Activated CD8-positive, alpha-beta T cell treated with anti-CD3 and anti-CD28 coated beads for 36 hours (primary cell): ENCODE measurements at regions not wholly inside any gene's neighbourhood (a gene's known extent, or its start where the extent isn't known, plus 50 kb on each side); places are given as distances from the start of the nearest gene placed in this dataset.

ENCODE experiments used
- ATAC-seq: fragments of 200-7000 bp; cut with Tn5 transposase; one replicate; pipeline ENCODE4 v1.10.0; 2021; ENCODE audit warnings: mild to moderate bottlenecking, moderate library complexity
- CTCF ChIA-PET: fragments of 350-600 bp; sonication (Branson Sonifier 250); formaldehyde crosslinking; loops from one replicate; lab custom pipeline; 2021; ENCODE audit warnings: antibody characterized with exemption; lab: Charles Lee
- POLR2A ChIA-PET: fragments of 350-600 bp; sonication (Branson Sonifier 250); formaldehyde crosslinking; loops from one replicate; lab custom pipeline; 2021; ENCODE audit warnings: antibody characterized with exemption; lab: Charles Lee
- DNase-seq: peaks from one replicate; pipeline ENCODE4 v3.0.0-alpha.2; 2020
- H3K27ac Mint-ChIP-seq: one replicate; pipeline ENCODE4 v1.8.0; 2021; ENCODE audit warnings: mild to moderate bottlenecking, mixed read lengths
- H3K27me3 Mint-ChIP-seq: one replicate; pipeline ENCODE4 v1.8.0; 2021; ENCODE audit warnings: mixed read lengths
- H3K36me3 Mint-ChIP-seq: one replicate; pipeline ENCODE4 v1.8.0; 2021; ENCODE audit warnings: low read depth, mixed read lengths
- H3K4me1 Mint-ChIP-seq: one replicate; pipeline ENCODE4 v1.8.0; 2021; ENCODE audit warnings: low read depth, mixed read lengths
- H3K4me3 Mint-ChIP-seq: one replicate; pipeline ENCODE4 v1.8.0; 2021; ENCODE audit warnings: mild to moderate bottlenecking, moderate library complexity, mixed read lengths
- H3K9me3 Mint-ChIP-seq: one replicate; pipeline ENCODE4 v1.8.0; 2021; ENCODE audit warnings: mixed read lengths
- CTCF ChIP-seq: fragments of 200-600 bp; IDR thresholded peaks from one replicate; pipeline ENCODE4 v1.8.0; 2022; ENCODE audit warnings: antibody characterized with exemption, mild to moderate bottlenecking
- intact Hi-C: fragments of 100-400 bp; cut with micrococcal nuclease; formaldehyde crosslinking; loops from one replicate; pipeline ENCODE4 v1.10.0; 2022

- H3K4me1 Mint-ChIP-seq, result no peaks in the 10 kb centered on the region
- no peak for ATAC-seq
- no peak overlapping the region for H3K4me3 Mint-ChIP-seq
- DNase-seq, result no peak
- CTCF ChIA-PET, result no interaction called here
- no peak overlapping the region for H3K27ac Mint-ChIP-seq
- POLR2A ChIA-PET, result no interaction called here
- no peaks in the 10 kb centered on the region for H3K36me3 Mint-ChIP-seq
- no peak for TF ChIP-seq CTCF
- no peaks in the 10 kb centered on the region for H3K27me3 Mint-ChIP-seq
- H3K9me3 Mint-ChIP-seq, result peaks cover 15% of the 10 kb centered on the region
- intact Hi-C loops, result no loop called here
These were observed 1395.5 kb downstream of the PLA2G4A start for GRCh38 chr1:188224263-188224662.

- no peak for TF ChIP-seq CTCF
- POLR2A ChIA-PET, result no interaction called here
- Mint-ChIP-seq H3K27ac (no peak overlapping the region), H3K27me3 (no peaks in the 10 kb centered on the region), H3K4me1 (no peaks in the 10 kb centered on the region), H3K9me3 (peaks cover 15% of the 10 kb centered on the region), H3K4me3 (no peak overlapping the region), H3K36me3 (no peaks in the 10 kb centered on the region)
- no peak for DNase-seq
- CTCF ChIA-PET, result no interaction called here
- no peak for ATAC-seq
- intact Hi-C loops, result no loop called here
These were observed 1397.2 kb downstream of the PLA2G4A start for GRCh38 chr1:188225975-188226374.

- ATAC-seq, result no peak
- no peaks in the 10 kb centered on the region for H3K4me1 Mint-ChIP-seq
- H3K27ac Mint-ChIP-seq, result no peak overlapping the region
- H3K4me3 Mint-ChIP-seq, result no peak overlapping the region
- DNase-seq, result no peak
- POLR2A ChIA-PET, result no interaction called here
- H3K9me3 Mint-ChIP-seq, result peaks cover 15% of the 10 kb centered on the region
- no peaks in the 10 kb centered on the region for H3K36me3 Mint-ChIP-seq
- TF ChIP-seq CTCF, result no peak
- no peaks in the 10 kb centered on the region for H3K27me3 Mint-ChIP-seq
- CTCF ChIA-PET, result no interaction called here
- intact Hi-C loops, result no loop called here
These were observed 1399.9 kb downstream of the PLA2G4A start for GRCh38 chr1:188228623-188229022.

- intact Hi-C loops, result no loop called here
- Mint-ChIP-seq H3K27me3 (no peaks in the 10 kb centered on the region), H3K9me3 (no peaks in the 10 kb centered on the region), H3K4me1 (no peaks in the 10 kb centered on the region), H3K27ac (no peak overlapping the region), H3K4me3 (no peak overlapping the region), H3K36me3 (no peaks in the 10 kb centered on the region)
- ATAC-seq, result no peak
- ChIA-PET POLR2A (no interaction called here), CTCF (no interaction called here)
- DNase-seq, result no peak
- no peak for TF ChIP-seq CTCF
These were observed 1409.0 kb downstream of the PLA2G4A start for GRCh38 chr1:188237573-188238348.

GRCh38 chr1:188240772-188241406 lies 1412.1 kb downstream of the PLA2G4A start:
- no peaks in the 10 kb centered on the region for H3K27me3 Mint-ChIP-seq
- ATAC-seq (no peak), DNase-seq (no peak)
- H3K27ac Mint-ChIP-seq, result no peak overlapping the region
- POLR2A ChIA-PET, result no interaction called here
- no peaks in the 10 kb centered on the region for H3K36me3 Mint-ChIP-seq
- H3K4me3 Mint-ChIP-seq, result no peak overlapping the region
- CTCF ChIA-PET, result no interaction called here
- intact Hi-C loops, result no loop called here
- no peak for TF ChIP-seq CTCF
- H3K4me1 Mint-ChIP-seq, result no peaks in the 10 kb centered on the region
- no peaks in the 10 kb centered on the region for H3K9me3 Mint-ChIP-seq
